Hepatocyte (in vitro differentiated cells): ENCODE measurements at regions not wholly inside any gene's neighbourhood (a gene's known extent, or its start where the extent isn't known, plus 50 kb on each side); places are given as distances from the start of the nearest gene placed in this dataset.

ENCODE experiments used
- CTCF ChIP-seq: fragments of 200-600 bp; sonication (generic); IDR thresholded peaks from 2 replicates; pipeline ENCODE4 v1.5.1; 2016; ENCODE audit warnings: antibody characterized with exemption, mild to moderate bottlenecking; ENCODE audit not compliant: poor library complexity
- EZH2phosphoT487 ChIP-seq: fragments of 200-600 bp; sonication (generic); IDR thresholded peaks from one replicate; pipeline ENCODE4 v1.6.1; 2018; ENCODE audit warnings: antibody characterized with exemption, mild to moderate bottlenecking, low read depth, moderate library complexity; ENCODE audit not compliant: unreplicated experiment, severe bottlenecking

- TF ChIP-seq CTCF = no peak
- no peak for TF ChIP-seq EZH2phosphoT487
These were observed 389.1 kb upstream of the NDN start for GRCh38 chr15:24076090-24076784.
